GM23248 (cell line): ENCODE measurements at regions not wholly inside any gene's neighbourhood (a gene's known extent, or its start where the extent isn't known, plus 50 kb on each side); places are given as distances from the start of the nearest gene placed in this dataset.

Experiments used
- EZH2 ChIP-seq: fragments of 200-600 bp; sonication (generic); IDR thresholded peaks from 2 replicates; pipeline ENCODE4 v1.6.1; 2018; ENCODE audit warnings: antibody characterized with exemption, mild to moderate bottlenecking; ENCODE audit not compliant: insufficient read depth, poor library complexity, severe bottlenecking
- EZH2phosphoT487 ChIP-seq: fragments of 200-600 bp; sonication (generic); IDR thresholded peaks from 2 replicates; pipeline ENCODE4 v1.6.1; 2018; ENCODE audit warnings: antibody characterized with exemption, moderate library complexity, mild to moderate bottlenecking, low read depth; ENCODE audit not compliant: insufficient read depth

- no peak for TF ChIP-seq EZH2
- no peak for TF ChIP-seq EZH2phosphoT487
Observed at GRCh38 chr3:106386050-106386449, 517.2 kb upstream of the CBLB start.
